Breast epithelium (tissue), 3 donors: ENCODE measurements at regions not wholly inside any gene's neighbourhood (a gene's known extent, or its start where the extent isn't known, plus 50 kb on each side); places are given as distances from the start of the nearest gene placed in this dataset.

Experiments used
- CTCF ChIP-seq, 3 donors: fragments of 450-650 bp; IDR thresholded peaks; one replicate each; pipeline ENCODE4 v1.5.1; 2016 to 2017; ENCODE audit warnings: antibody characterized with exemption in 3 of 3, mild to moderate bottlenecking in 3 of 3, moderate library complexity in 3 of 3
- POLR2A ChIP-seq: fragments of 450-650 bp; IDR thresholded peaks from one replicate; pipeline ENCODE4 v1.6.1; 2016; ENCODE audit warnings: antibody characterized with exemption, mild to moderate bottlenecking, moderate library complexity
- POLR2AphosphoS5 ChIP-seq, 3 donors: sonication (generic); formaldehyde crosslinking; IDR thresholded peaks; one replicate each; pipeline ENCODE4 v1.6.1; 2017; ENCODE audit warnings: antibody characterized with exemption in 3 of 3

- TF ChIP-seq CTCF (IDR thresholded peaks at IDR 0.05) (no peak), POLR2A (no peak), POLR2AphosphoS5 (IDR thresholded peaks at IDR 0.05) (no peak)
Observed at GRCh38 chr4:176545872-176546271, 226.1 kb downstream of the SPCS3 start.
